ENCODE measurements at regions not wholly inside any gene's neighbourhood (a gene's known extent, or its start where the extent isn't known, plus 50 kb on each side); places are given as distances from the start of the nearest gene placed in this dataset.

- RAD21 ChIA-PET (ENCODE audit: low non-redundant PET in 1 of 2, low total read pairs in 2 of 2, uncharacterized antibody in 2 of 2, unreplicated experiment in 2 of 2), result no interaction called here
These were observed 169.4 kb upstream of the BDNF start for GRCh38 chr11:27869701-27870100.

More at GRCh38 chr11:27869701-27870100, 169.4 kb upstream of the BDNF start:
- no peak overlapping the region for H2AFZ ChIP-seq (ENCODE audit: low read depth, low read length, poor library complexity, severe bottlenecking)
- no peak overlapping the region for H3K4me3 ChIP-seq (replicated peaks in 1 of 2; ENCODE audit: low read depth in 1 of 2, low read length in 2 of 2)
- peaks cover 18 to 27% of the 10 kb centered on the region in 2 experiments for H3K4me1 ChIP-seq (ENCODE audit: control insufficient read depth in 1 of 2, insufficient read depth in 2 of 2, low read length in 2 of 2)
- H3K9me3 ChIP-seq (ENCODE audit: control insufficient read depth in 1 of 2, insufficient read depth in 1 of 2, low read depth in 1 of 2, low read length in 2 of 2), result no peaks in the 10 kb centered on the region
- ATAC-seq, result no peak
- H3K36me3 ChIP-seq (ENCODE audit: control insufficient read depth in 1 of 2, insufficient read depth in 2 of 2, low read length in 2 of 2), result peaks cover 0 to 6% of the 10 kb centered on the region in 2 experiments; a peak in 1 of 4 replicates
- CTCF ChIA-PET, result no interaction called here
- no peak overlapping the region for H3K4me2 ChIP-seq (ENCODE audit: low read length)
- H3K9ac ChIP-seq (ENCODE audit: low read length), result no peak overlapping the region
- POLR2A ChIA-PET, result no interaction called here
- no peaks in the 10 kb centered on the region for H3K9me2 ChIP-seq (ENCODE audit: insufficient read depth)
- BruUV-seq (replicated peaks), result no TSS peak
- no peak for TF ChIP-seq FOSL1 (IDR thresholded peaks at IDR 0.05; ENCODE audit: low read depth)
- TF ChIP-seq YY1 (IDR thresholded peaks at IDR 0.05; ENCODE audit: extremely low read depth, insufficient replicate concordance, low read depth, low read length), result no peak
- TF ChIP-seq CBX3 (IDR thresholded peaks at IDR 0.05; ENCODE audit: low read depth), result no peak
- TF ChIP-seq EZH2phosphoT487 (IDR thresholded peaks at IDR 0.05; ENCODE audit: borderline replicate concordance), result no peak
- no peak for TF ChIP-seq RAD21 (IDR thresholded peaks at IDR 0.05; ENCODE audit: low read depth)
- no peak for TF ChIP-seq ATF3 (IDR thresholded peaks at IDR 0.05)
- no peak for TF ChIP-seq EGR1 (IDR thresholded peaks at IDR 0.05; ENCODE audit: low read depth)
- TF ChIP-seq MAX (IDR thresholded peaks at IDR 0.05), result no peak
- TF ChIP-seq EZH2 (IDR thresholded peaks at IDR 0.05), result no peak
- TF ChIP-seq SIN3A (IDR thresholded peaks at IDR 0.05; ENCODE audit: low read depth), result no peak
- no peak for TF ChIP-seq CTCF (IDR thresholded peaks at IDR 0.05 in 2 of 3, conservative IDR thresholded peaks at IDR 0.05 in 1 of 3; ENCODE audit: borderline replicate concordance in 1 of 3, insufficient read depth in 1 of 3, low read depth in 2 of 3, low read length in 2 of 3)
- no peak for TF ChIP-seq JUND (IDR thresholded peaks at IDR 0.05)
- no peak for TF ChIP-seq SP1 (IDR thresholded peaks at IDR 0.05; ENCODE audit: low read depth)
- no peak for DNase-seq (ENCODE audit: low read depth, low spot score)
- H3K79me2 ChIP-seq (ENCODE audit: insufficient read depth, low read length), result no peaks in the 10 kb centered on the region
- no peaks in the 10 kb centered on the region for H3K27me3 ChIP-seq (ENCODE audit: insufficient read depth, low read length)
- no peak overlapping the region; the same call in 1 of the 2 replicates for H3K27ac ChIP-seq (ENCODE audit: low read depth, low read length)
- no peaks in the 10 kb centered on the region for H4K20me1 ChIP-seq (ENCODE audit: insufficient read depth)
- intact Hi-C loops (cut with micrococcal nuclease), result no loop called here
